DOHH2 (cell line): ENCODE measurements at regions not wholly inside any gene's neighbourhood (a gene's known extent, or its start where the extent isn't known, plus 50 kb on each side); places are given as distances from the start of the nearest gene placed in this dataset.

Source experiments
- H3F3A ChIP-seq: fragments of 200-600 bp; sonication (generic), shearing (Covaris generic); 2 replicates; pipeline ENCODE4 v1.6.0; 2016; ENCODE audit warnings: antibody characterized with exemption, mild to moderate bottlenecking; ENCODE audit not compliant: control insufficient read depth, insufficient read depth
- H3K27ac ChIP-seq: fragments of 200-600 bp; sonication (generic); 2 replicates; pipeline ENCODE4 v1.5.1; 2014; ENCODE audit warnings: low read depth, mild to moderate bottlenecking, low read length, moderate library complexity
- H3K27me3 ChIP-seq: fragments of 200-600 bp; sonication (generic); 2 replicates; pipeline ENCODE4 v1.6.1; 2014; ENCODE audit warnings: mild to moderate bottlenecking, low read length, mixed read lengths; ENCODE audit not compliant: control insufficient read depth
- H3K36me3 ChIP-seq: fragments of 200-600 bp; sonication (generic); 2 replicates; pipeline ENCODE4 v1.6.1; 2014; ENCODE audit warnings: mild to moderate bottlenecking, low read length, moderate library complexity, mixed read lengths; ENCODE audit not compliant: control insufficient read depth
- H3K4me1 ChIP-seq: fragments of 200-600 bp; sonication (generic); 2 replicates; pipeline ENCODE4 v1.6.1; 2014; ENCODE audit warnings: mild to moderate bottlenecking, low read length, mixed read lengths; ENCODE audit not compliant: control insufficient read depth
- H3K4me2 ChIP-seq: fragments of 200-600 bp; sonication (generic); 2 replicates; pipeline ENCODE4 v1.6.0; 2014; ENCODE audit warnings: mild to moderate bottlenecking, low read length, moderate library complexity
- H3K4me3 ChIP-seq: fragments of 200-600 bp; sonication (generic); 2 replicates; pipeline ENCODE4 v1.5.1; 2014; ENCODE audit warnings: mild to moderate bottlenecking, low read length, mixed read lengths
- H3K79me2 ChIP-seq: fragments of 200-600 bp; sonication (generic); 2 replicates; pipeline ENCODE4 v1.6.1; 2014; ENCODE audit warnings: mild to moderate bottlenecking, low read length, mixed read lengths; ENCODE audit not compliant: control insufficient read depth
- H3K9me2 ChIP-seq: fragments of 200-600 bp; sonication (generic); replicated peaks from 2 replicates; pipeline ENCODE4 v1.6.1; 2014; ENCODE audit warnings: mild to moderate bottlenecking, low read length, mixed read lengths; ENCODE audit not compliant: control insufficient read depth
- H3K9me3 ChIP-seq: fragments of 200-600 bp; sonication (generic); 2 replicates; pipeline ENCODE4 v1.6.1; 2014; ENCODE audit warnings: antibody characterized with exemption, low read length, mixed read lengths; ENCODE audit not compliant: control insufficient read depth, insufficient read depth
- H4K20me1 ChIP-seq: fragments of 200-600 bp; sonication (generic); 2 replicates; pipeline ENCODE4 v1.6.0; 2014; ENCODE audit warnings: low read depth, mild to moderate bottlenecking, antibody characterized with exemption, low read length, moderate library complexity; ENCODE audit not compliant: control insufficient read depth, insufficient read depth
- EZH2phosphoT487 ChIP-seq: fragments of 200-600 bp; sonication (generic); IDR thresholded peaks from 2 replicates; pipeline ENCODE4 v1.6.1; 2017; ENCODE audit warnings: borderline replicate concordance, mild to moderate bottlenecking, antibody characterized with exemption, low read length, moderate library complexity, mixed read lengths
- TF ChIP-seq, protein P1 (sequence below): fragments of 200-600 bp; sonication (generic); IDR thresholded peaks from one replicate; pipeline ENCODE4 v1.5.1; 2014; ENCODE audit warnings: antibody characterized with exemption, mild to moderate bottlenecking, low read depth, low read length; ENCODE audit not compliant: poor library complexity, severe bottlenecking

- no peaks in the 10 kb centered on the region for H3K9me2 ChIP-seq
- no peaks in the 10 kb centered on the region for H4K20me1 ChIP-seq
- no peaks in the 10 kb centered on the region for H3K27me3 ChIP-seq
- no peak overlapping the region for H3K27ac ChIP-seq
- no peaks in the 10 kb centered on the region for H3K36me3 ChIP-seq
- no peaks in the 10 kb centered on the region for H3K79me2 ChIP-seq
- H3K9me3 ChIP-seq, result no peaks in the 10 kb centered on the region
- H3F3A ChIP-seq, result no peaks in the 10 kb centered on the region
- H3K4me2 ChIP-seq, result no peak overlapping the region
- no peaks in the 10 kb centered on the region for H3K4me1 ChIP-seq
- no peak overlapping the region for H3K4me3 ChIP-seq
- no peak for TF ChIP-seq EZH2phosphoT487
Measured at GRCh38 chr1:221635305-221635704, 106.6 kb downstream of the DUSP10 start.

DNA sequence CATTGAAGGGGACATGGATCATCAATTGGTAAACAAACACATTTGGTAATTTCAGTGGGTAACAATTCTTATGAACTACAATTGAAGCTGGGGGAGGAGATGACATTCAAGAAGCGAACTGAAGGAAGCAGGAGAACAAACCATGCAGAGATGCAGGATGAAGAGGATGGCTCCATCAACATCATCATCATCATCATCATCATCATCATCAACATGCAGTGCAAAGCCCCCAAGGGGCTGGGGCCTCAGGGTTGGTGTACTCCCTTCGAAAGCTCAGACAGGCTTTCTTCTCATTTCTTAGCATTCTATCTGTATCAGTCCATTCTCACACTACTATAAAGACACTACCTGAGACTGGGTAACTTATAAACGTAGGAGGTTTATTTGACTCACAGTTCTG is 105.8 kb downstream of the DUSP10 start:
- H3K4me1 ChIP-seq, result no peaks in the 10 kb centered on the region
- H4K20me1 ChIP-seq, result no peaks in the 10 kb centered on the region
- no peaks in the 10 kb centered on the region for H3K9me2 ChIP-seq
- no peaks in the 10 kb centered on the region for H3K27me3 ChIP-seq
- H3K9me3 ChIP-seq, result no peaks in the 10 kb centered on the region
- H3K79me2 ChIP-seq, result no peaks in the 10 kb centered on the region
- H3K4me3 ChIP-seq, result no peak overlapping the region
- no peak for TF ChIP-seq EZH2phosphoT487
- TF ChIP-seq, protein P1, sequence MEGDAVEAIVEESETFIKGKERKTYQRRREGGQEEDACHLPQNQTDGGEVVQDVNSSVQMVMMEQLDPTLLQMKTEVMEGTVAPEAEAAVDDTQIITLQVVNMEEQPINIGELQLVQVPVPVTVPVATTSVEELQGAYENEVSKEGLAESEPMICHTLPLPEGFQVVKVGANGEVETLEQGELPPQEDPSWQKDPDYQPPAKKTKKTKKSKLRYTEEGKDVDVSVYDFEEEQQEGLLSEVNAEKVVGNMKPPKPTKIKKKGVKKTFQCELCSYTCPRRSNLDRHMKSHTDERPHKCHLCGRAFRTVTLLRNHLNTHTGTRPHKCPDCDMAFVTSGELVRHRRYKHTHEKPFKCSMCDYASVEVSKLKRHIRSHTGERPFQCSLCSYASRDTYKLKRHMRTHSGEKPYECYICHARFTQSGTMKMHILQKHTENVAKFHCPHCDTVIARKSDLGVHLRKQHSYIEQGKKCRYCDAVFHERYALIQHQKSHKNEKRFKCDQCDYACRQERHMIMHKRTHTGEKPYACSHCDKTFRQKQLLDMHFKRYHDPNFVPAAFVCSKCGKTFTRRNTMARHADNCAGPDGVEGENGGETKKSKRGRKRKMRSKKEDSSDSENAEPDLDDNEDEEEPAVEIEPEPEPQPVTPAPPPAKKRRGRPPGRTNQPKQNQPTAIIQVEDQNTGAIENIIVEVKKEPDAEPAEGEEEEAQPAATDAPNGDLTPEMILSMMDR, result no peak
- H3K36me3 ChIP-seq, result no peaks in the 10 kb centered on the region
- H3K27ac ChIP-seq, result no peak overlapping the region
- H3K4me2 ChIP-seq, result no peak overlapping the region
- H3F3A ChIP-seq, result no peaks in the 10 kb centered on the region

GRCh38 chr1:221636967-221637366 is 104.9 kb downstream of the DUSP10 start:
- Histone ChIP-seq H3K36me3 (no peaks in the 10 kb centered on the region), H3K4me2 (no peak overlapping the region), H3K27ac (no peak overlapping the region), H3K4me1 (no peaks in the 10 kb centered on the region), H3K9me2 (no peaks in the 10 kb centered on the region), H4K20me1 (no peaks in the 10 kb centered on the region), H3F3A (no peaks in the 10 kb centered on the region), H3K79me2 (no peaks in the 10 kb centered on the region), H3K4me3 (no peak overlapping the region), H3K27me3 (no peaks in the 10 kb centered on the region), H3K9me3 (no peaks in the 10 kb centered on the region)
- TF ChIP-seq, protein P1, result no peak
- TF ChIP-seq EZH2phosphoT487, result no peak

- no peaks in the 10 kb centered on the region for H3K79me2 ChIP-seq
- no peak for TF ChIP-seq EZH2phosphoT487
- no peaks in the 10 kb centered on the region for H3K9me3 ChIP-seq
- no peaks in the 10 kb centered on the region for H3K36me3 ChIP-seq
- H3K4me2 ChIP-seq, result no peak overlapping the region
- H3K27ac ChIP-seq, result no peak overlapping the region
- H3K27me3 ChIP-seq, result no peaks in the 10 kb centered on the region
- H3K4me1 ChIP-seq, result no peaks in the 10 kb centered on the region
- no peaks in the 10 kb centered on the region for H3F3A ChIP-seq
- H3K9me2 ChIP-seq, result no peaks in the 10 kb centered on the region
- H4K20me1 ChIP-seq, result no peaks in the 10 kb centered on the region
- H3K4me3 ChIP-seq, result no peak overlapping the region
Measured at GRCh38 chr1:221637641-221638041, 104.2 kb downstream of the DUSP10 start.
